Stimulated activated naive CD8-positive, alpha-beta T cell treated with anti-CD3 and anti-CD28 coated beads, Interleukin-15, Interleukin-2, amounts not matched to agents 100 ng/mL and 50 ng/mL, for 24 hours (primary cell): ENCODE measurements at regions not wholly inside any gene's neighbourhood (a gene's known extent, or its start where the extent isn't known, plus 50 kb on each side); places are given as distances from the start of the nearest gene placed in this dataset.

Experiments used
- H3K27ac Mint-ChIP-seq: one replicate; pipeline ENCODE4 v1.8.0; 2021; ENCODE audit warnings: mild to moderate bottlenecking, mixed read lengths
- H3K27me3 Mint-ChIP-seq: one replicate; pipeline ENCODE4 v1.8.0; 2021; ENCODE audit warnings: mixed read lengths
- H3K36me3 Mint-ChIP-seq: one replicate; pipeline ENCODE4 v1.8.0; 2021; ENCODE audit warnings: low read depth, mixed read lengths
- H3K4me1 Mint-ChIP-seq: one replicate; pipeline ENCODE4 v1.8.0; 2021; ENCODE audit warnings: low read depth, mixed read lengths
- H3K4me3 Mint-ChIP-seq: one replicate; pipeline ENCODE4 v1.8.0; 2021; ENCODE audit warnings: mild to moderate bottlenecking, mixed read lengths
- H3K9me3 Mint-ChIP-seq: one replicate; pipeline ENCODE4 v1.8.0; 2021; ENCODE audit warnings: mixed read lengths

DNA sequence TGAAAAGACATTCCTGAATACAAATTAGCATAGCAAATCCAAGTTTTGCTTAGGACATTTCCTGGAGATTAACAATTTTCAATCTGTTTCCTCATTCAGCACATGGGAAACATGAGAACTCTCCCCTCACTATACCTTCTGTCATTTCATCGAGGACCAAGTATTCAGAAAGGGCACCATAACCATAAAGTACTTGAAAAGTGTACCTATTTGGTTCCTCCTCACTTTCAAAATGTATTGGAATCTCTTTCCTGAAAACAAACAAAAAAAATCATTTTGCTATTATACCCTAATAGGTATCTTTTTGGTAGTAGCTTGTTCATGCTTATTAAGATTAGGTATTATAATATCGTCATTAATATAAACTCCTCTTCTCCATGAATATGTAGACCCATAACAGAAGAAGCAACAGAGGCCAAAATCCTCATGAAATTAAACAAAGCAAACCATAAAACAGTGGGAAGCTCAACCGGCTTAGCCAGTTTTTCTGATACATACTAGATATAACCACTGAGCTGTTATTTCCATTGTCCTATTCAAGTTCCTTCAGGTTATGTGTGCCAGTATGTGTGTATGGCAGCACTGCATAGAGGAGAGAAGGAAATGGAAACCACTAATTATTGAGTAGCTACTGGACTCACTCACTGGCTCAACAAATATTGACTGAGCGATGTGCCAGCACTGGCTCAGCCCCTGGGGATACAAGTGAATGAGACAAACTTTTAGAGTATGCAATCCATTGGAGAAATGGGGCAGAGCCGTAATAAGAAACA lies 274.0 kb downstream of the MAFB start:
- no peaks in the 10 kb centered on the region for H3K27me3 Mint-ChIP-seq
- no peaks in the 10 kb centered on the region for H3K4me1 Mint-ChIP-seq
- H3K9me3 Mint-ChIP-seq, result peaks cover 12% of the 10 kb centered on the region
- no peak overlapping the region for H3K27ac Mint-ChIP-seq
- no peak overlapping the region for H3K4me3 Mint-ChIP-seq
- H3K36me3 Mint-ChIP-seq, result no peaks in the 10 kb centered on the region

DNA sequence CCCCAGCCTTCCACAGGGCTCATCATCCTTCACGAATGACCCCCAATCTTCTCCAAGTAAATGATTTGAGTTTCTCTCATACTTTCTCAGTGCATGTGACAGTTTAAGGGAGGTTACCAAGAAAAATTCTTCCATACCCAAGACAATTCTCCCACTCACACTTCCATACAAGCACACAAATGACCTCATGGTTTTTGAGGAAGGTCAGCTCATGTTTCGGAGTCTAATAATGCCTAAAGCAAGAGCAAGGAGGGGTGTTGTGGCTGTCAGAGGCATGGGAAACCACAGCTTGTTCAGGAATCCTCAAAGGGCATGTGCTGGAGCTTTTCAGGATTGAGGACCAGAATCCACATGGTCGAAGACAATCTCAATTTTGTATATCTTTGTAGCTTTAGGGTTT lies 279.0 kb downstream of the MAFB start:
- Mint-ChIP-seq H3K9me3 (no peaks in the 10 kb centered on the region), H3K4me1 (no peaks in the 10 kb centered on the region), H3K4me3 (no peak overlapping the region), H3K27ac (no peak overlapping the region), H3K27me3 (peaks cover 5% of the 10 kb centered on the region), H3K36me3 (no peaks in the 10 kb centered on the region)

DNA sequence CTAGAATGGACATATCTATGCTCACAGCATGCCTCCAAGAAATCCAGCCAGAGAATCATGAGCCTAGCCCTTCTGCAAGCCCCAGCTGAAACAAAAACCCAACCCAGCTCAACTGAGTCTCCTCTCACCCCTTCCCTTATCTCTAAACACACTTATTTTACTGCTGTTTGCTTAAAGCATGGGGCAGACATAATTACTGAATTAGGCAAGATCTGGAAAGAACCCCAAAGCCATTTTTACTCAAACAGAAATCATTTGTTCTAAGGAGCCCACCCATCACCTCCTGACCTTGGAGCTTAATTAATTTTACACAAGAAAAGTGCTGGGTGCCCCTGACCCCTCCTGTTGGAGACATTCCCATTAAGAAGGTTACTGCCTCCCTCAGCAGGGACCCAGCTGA lies 291.6 kb downstream of the MAFB start:
- Mint-ChIP-seq H3K9me3 (peaks cover 9% of the 10 kb centered on the region), H3K4me3 (no peak overlapping the region), H3K27ac (no peak overlapping the region), H3K27me3 (no peaks in the 10 kb centered on the region), H3K4me1 (no peaks in the 10 kb centered on the region), H3K36me3 (no peaks in the 10 kb centered on the region)

DNA sequence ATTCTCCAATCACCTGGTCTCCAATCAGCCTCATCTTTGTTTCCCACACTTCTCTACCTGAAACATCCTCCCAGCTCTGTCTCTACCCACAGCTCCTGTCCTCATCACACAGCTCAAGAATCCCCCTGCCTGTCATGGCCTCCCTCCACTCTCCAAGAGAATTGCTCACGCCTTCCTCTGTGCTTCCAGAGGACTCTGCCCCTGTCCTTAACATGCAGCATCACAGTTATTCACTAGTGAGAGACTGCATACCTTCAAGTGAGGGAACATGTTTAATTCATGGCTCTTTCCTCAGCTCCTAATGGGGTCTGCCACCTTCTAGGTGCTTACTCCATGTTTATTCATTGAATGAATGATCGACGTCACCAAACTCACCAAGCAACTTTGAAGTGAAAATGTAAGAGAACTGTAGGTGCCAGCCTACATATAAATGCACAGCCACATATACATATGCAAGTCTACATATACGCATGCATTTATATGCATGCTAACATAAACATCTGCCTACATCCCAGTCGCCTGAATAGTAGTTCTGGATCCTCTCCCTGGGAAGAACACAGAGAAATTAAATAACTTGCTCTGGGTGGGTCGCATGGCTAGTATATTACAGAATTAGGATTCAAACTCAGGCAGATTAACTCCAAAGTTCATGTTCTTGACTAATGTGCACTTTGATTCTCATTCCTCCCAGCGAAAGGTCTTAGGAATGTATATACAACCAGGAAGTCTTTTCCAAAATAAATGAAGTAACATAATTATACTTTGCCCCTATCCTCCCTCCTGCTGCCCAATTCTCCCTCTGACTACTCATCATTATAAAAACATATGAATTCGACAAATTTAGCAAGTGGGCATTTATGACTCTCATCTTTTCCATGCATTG lies 295.6 kb downstream of the MAFB start:
- Mint-ChIP-seq H3K9me3 (no peaks in the 10 kb centered on the region), H3K27ac (no peak overlapping the region), H3K27me3 (no peaks in the 10 kb centered on the region), H3K4me3 (no peak overlapping the region), H3K4me1 (no peaks in the 10 kb centered on the region), H3K36me3 (no peaks in the 10 kb centered on the region)

DNA sequence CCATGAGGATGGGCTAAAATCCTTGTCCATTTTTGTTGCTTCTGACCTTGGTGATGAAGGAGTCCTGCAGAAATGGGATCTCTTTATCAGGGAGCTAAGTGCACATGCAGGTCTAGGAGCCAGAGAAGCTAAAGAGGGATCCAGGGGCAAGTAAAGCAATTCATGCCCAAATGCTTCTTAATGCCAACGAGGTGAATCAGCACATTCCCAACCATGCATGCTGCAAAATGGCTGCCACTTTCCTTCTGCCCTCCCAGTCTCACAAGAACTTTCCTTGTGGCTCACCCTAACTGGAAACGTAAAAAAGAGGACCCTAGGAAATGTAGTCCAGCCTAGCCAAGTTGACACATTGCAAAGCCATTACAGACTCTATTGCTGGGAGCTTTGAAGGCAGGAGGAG lies 298.4 kb downstream of the MAFB start:
- H3K27ac Mint-ChIP-seq, result no peak overlapping the region
- H3K36me3 Mint-ChIP-seq, result no peaks in the 10 kb centered on the region
- H3K4me1 Mint-ChIP-seq, result no peaks in the 10 kb centered on the region
- H3K4me3 Mint-ChIP-seq, result no peak overlapping the region
- peaks cover 7% of the 10 kb centered on the region for H3K9me3 Mint-ChIP-seq
- no peaks in the 10 kb centered on the region for H3K27me3 Mint-ChIP-seq

DNA sequence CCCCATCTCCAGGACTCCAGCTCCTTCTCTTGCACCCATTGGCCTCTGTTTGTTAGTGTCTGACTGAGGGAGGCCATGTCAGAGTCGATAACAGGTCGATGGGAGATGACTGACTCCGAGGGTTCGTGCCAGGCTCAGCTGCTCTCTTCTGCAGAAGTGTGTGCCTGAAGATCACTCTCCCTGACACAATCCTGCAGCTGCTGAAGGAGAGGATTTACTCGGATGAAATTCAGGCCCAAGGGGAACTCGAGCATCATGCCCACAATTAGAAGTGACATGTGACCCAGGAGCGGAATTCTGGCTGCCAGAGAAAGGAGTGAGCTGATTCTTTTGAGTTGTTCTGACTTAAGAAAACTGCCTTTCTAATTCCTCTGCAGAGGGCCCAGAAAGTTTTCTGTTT lies 318.2 kb downstream of the MAFB start:
- Mint-ChIP-seq H3K27ac (no peak overlapping the region), H3K4me1 (no peaks in the 10 kb centered on the region), H3K36me3 (no peaks in the 10 kb centered on the region), H3K4me3 (no peak overlapping the region), H3K9me3 (peaks cover 3% of the 10 kb centered on the region), H3K27me3 (peaks cover 3% of the 10 kb centered on the region)

DNA sequence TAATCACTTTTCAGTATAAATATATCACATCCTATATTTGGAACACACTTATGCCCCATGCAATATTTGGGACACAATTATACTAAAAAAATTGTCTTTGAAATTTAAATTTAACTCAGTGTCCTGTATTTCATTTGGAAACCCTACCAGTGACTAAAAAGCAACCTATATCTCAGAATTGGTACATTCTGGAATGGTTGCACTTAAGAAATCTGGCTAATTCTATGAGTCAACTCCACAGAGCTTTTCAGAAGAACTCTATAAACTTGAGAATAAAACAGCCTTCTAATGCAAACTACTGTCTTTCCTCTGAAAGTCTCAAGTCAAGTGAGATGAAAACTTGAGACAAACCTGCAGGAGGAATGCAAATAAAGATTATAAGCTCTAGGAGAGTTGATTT lies 320.2 kb downstream of the MAFB start:
- no peaks in the 10 kb centered on the region for H3K4me1 Mint-ChIP-seq
- no peak overlapping the region for H3K27ac Mint-ChIP-seq
- peaks cover 7% of the 10 kb centered on the region for H3K27me3 Mint-ChIP-seq
- no peak overlapping the region for H3K4me3 Mint-ChIP-seq
- peaks cover 4% of the 10 kb centered on the region for H3K9me3 Mint-ChIP-seq
- no peaks in the 10 kb centered on the region for H3K36me3 Mint-ChIP-seq

DNA sequence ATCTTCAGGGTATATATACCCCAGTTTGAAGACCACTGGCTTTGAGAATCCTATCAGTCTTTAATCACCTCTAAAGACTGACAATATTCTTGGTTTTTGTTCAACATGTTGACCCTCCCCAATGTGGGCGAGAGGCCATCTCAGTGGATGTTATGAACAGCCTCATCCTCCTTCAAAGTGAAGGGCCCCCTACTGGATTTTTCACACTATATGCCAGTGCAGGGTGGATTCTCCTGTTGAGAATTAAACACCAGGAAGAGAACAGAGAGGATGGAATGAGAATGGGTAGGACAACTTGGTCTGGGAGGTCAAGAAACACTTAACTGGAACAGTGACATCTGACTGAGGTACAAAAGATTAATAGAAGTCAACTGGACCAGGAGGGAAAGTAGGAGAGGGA lies 327.1 kb downstream of the MAFB start:
- Mint-ChIP-seq H3K4me3 (no peak overlapping the region), H3K27me3 (peaks cover 5% of the 10 kb centered on the region), H3K27ac (no peak overlapping the region), H3K36me3 (no peaks in the 10 kb centered on the region), H3K9me3 (peaks cover 9% of the 10 kb centered on the region), H3K4me1 (no peaks in the 10 kb centered on the region)

DNA sequence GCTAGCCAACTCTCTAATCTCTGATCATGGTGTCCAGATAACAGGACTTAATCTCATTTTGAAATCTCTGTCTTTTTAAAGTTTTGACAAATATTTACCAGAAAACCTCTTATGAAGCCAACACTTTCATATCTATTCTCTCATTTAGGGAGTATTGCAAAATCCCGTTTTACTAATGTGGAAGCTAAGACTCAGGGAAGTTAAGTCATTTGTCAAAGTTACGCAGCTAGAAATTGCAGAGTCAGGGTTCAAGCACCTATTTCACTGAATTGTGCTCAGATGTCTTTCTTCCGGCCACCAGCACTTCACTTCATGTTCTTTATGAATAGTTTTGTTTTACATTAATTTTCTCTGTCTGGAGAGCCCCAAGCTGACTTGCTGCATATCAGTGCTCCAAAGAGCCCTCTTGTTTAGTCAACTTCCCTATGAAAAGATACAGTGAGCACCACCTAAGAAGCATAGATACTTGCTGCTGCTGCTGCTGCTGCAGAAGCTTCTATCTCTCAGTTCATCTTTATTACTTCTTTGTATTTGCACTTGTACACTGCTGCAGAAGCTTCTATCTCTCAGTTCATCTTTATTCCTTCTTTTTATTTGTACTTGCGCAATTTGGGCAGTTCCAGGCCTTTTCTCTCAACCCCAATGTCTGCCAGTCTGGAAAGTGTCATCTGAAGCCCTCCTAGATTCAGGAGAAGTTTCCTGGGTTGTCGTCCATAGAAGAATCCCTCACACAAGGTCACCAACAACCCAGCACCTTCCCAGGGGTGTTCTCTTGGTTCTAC lies 329.7 kb downstream of the MAFB start:
- H3K4me1 Mint-ChIP-seq, result no peaks in the 10 kb centered on the region
- no peak overlapping the region for H3K27ac Mint-ChIP-seq
- no peak overlapping the region for H3K4me3 Mint-ChIP-seq
- H3K9me3 Mint-ChIP-seq, result peaks cover 5% of the 10 kb centered on the region
- no peaks in the 10 kb centered on the region for H3K27me3 Mint-ChIP-seq
- no peaks in the 10 kb centered on the region for H3K36me3 Mint-ChIP-seq

DNA sequence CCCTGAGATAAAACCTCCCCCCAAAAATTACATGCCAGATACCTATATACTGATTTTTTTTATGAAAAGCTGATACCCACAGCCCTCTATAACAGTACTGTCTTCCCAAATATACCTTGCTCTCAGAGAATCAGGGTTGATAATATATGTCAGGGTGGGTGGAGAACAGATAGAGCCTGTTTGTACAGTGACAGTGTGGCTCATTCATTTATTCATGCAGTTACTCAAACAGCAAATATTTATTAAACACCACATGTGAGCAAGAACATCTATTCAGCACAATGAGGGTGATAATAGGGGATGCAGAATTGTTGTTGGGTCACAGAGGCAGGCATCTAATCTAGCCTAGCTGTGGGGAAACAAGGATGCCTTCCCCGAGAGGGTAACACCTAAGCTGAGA lies 334.2 kb downstream of the MAFB start:
- Mint-ChIP-seq H3K4me1 (no peaks in the 10 kb centered on the region), H3K27me3 (no peaks in the 10 kb centered on the region), H3K4me3 (no peak overlapping the region), H3K36me3 (no peaks in the 10 kb centered on the region), H3K27ac (no peak overlapping the region), H3K9me3 (peaks cover 5% of the 10 kb centered on the region)

DNA sequence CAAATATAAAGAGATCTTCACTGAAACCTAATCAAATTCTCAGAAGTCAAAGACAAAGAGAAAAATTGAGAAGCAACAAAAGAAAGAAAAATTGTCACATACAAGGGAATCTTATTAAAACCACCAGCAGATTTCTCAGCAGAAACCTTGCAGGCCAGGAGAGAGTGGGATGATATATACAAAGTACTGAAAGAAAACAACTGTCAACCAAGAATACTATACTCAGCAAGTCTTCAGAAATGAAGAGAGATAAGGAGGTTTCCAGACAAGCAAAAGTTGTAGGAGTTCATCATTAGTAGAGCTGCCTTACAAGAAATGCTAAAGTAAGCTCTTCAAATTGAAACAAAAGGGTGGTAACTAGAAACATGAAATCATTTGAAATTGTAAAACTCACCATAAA lies 345.6 kb downstream of the MAFB start:
- Mint-ChIP-seq H3K27me3 (no peaks in the 10 kb centered on the region), H3K27ac (no peak overlapping the region), H3K9me3 (peaks cover 24% of the 10 kb centered on the region), H3K4me3 (no peak overlapping the region), H3K4me1 (no peaks in the 10 kb centered on the region), H3K36me3 (no peaks in the 10 kb centered on the region)

DNA sequence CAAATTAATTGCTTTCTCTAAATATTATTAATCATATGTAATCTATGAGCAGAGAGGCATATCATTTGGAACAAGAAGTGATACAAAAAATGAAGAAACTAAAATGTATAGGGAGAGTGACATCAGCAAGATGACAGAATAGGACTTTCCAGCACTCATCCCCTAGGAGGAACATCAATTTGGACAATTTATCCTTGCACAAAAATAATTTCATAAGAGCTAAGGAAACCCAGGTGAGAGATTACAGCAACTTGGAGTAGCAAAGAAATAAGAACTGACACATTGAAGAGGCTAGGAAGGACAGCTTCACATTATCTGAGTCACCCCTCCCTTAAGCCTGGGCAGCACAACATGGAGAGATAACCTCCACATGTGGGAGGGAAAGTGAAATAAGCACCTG lies 347.5 kb downstream of the MAFB start:
- no peaks in the 10 kb centered on the region for H3K4me1 Mint-ChIP-seq
- no peak overlapping the region for H3K27ac Mint-ChIP-seq
- H3K4me3 Mint-ChIP-seq, result no peak overlapping the region
- H3K9me3 Mint-ChIP-seq, result peaks cover 24% of the 10 kb centered on the region
- no peaks in the 10 kb centered on the region for H3K36me3 Mint-ChIP-seq
- H3K27me3 Mint-ChIP-seq, result no peaks in the 10 kb centered on the region

DNA sequence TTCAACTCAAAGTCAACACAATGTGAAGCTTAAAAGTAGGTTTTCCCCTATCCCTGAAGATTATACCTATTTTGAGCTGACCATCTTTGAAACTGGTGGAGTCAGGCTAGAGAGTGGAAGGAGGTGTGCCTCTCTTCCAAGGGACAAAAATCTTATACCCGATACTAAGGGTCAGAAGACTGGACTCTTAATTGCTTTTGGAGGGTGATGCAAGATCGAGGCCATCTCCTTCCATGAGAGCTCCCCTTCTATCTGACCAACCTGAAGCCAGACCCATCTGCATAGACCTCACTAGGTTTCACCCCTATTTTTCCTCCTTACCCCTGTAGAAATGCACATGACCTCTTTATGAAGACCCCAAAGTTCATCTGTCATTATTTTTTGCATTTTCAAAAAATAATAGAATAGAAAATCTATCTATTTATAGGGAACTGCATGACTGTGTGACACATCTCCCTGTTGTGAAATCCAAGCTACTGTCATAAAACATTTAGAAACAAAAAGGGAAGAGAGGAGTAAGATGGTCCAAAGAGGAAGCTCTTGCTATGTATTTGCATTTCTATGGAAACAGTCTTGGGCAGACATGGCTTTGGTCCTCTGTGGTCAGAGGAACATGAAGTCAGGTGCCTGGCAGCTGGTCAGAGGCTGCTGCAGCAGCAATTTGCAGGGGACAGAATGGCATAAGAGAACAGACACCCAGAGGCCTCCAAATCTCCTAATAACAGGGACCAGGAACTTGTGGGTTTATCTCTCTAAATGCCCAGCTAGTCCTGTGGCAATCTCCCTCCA lies 349.2 kb downstream of the MAFB start:
- Mint-ChIP-seq H3K36me3 (no peaks in the 10 kb centered on the region), H3K27me3 (no peaks in the 10 kb centered on the region), H3K9me3 (peaks cover 16% of the 10 kb centered on the region), H3K4me1 (no peaks in the 10 kb centered on the region), H3K27ac (no peak overlapping the region), H3K4me3 (no peak overlapping the region)

DNA sequence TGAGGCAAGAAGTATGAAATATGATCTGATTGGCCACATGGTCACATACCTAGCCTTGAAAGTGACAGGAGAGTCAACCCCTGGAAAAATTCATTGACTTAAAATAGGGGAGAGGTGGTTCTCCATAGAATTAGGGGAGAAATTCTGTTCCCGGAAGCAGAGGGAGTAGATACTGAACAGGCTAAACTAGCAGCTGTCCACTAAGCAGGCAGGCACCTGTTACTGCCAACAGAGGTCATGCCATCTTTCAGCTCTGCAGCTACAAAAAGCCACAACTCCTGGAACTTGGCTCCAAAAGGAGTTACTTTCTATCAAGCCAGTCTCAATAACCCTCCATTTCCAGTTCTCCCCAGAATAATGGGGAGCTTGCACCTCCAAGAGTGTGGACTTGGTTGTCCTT lies 352.5 kb downstream of the MAFB start:
- H3K4me3 Mint-ChIP-seq, result no peak overlapping the region
- no peak overlapping the region for H3K27ac Mint-ChIP-seq
- no peaks in the 10 kb centered on the region for H3K9me3 Mint-ChIP-seq
- no peaks in the 10 kb centered on the region for H3K27me3 Mint-ChIP-seq
- no peaks in the 10 kb centered on the region for H3K4me1 Mint-ChIP-seq
- H3K36me3 Mint-ChIP-seq, result no peaks in the 10 kb centered on the region
